ENCODE measurements at regions not wholly inside any gene's neighbourhood (a gene's known extent, or its start where the extent isn't known, plus 50 kb on each side); places are given as distances from the start of the nearest gene placed in this dataset.

DNA sequence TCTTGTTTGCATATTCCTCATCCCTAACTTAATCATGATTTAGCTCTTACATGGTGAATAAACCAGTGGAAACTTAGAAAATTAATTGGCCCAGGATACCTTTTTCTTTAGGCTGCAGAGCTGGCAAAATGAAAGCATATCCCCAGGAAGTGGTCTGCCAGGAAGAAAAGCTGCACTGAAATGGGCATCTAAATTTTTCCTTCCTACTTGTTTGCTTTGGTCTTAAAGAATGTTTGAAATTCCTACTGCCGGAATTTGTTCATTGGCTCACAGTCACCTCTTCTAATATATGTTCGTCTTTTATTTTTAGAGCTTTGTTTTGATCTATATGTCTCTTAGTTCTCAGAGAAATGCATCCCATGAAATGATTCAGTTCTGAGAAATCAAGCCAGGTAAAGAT lies 113.2 kb upstream of the ELL2 start:
- Mint-ChIP-seq H3K36me3 (no peaks in the 10 kb centered on the region), H3K4me1 (peaks cover 12% of the 10 kb centered on the region), H3K27me3 (ENCODE audit: low read depth) (peaks cover 4% of the 10 kb centered on the region; the same call in 1 of the 2 replicates), H3K4me3 (no peak overlapping the region), H3K27ac (no peak overlapping the region), H3K9me3 (no peaks in the 10 kb centered on the region)
- DNase-seq (ENCODE audit: low spot score) (no peak), ATAC-seq (no peak)
- ChIA-PET CTCF (no interaction called here), POLR2A (no interaction called here)
- TF ChIP-seq, protein P1, sequence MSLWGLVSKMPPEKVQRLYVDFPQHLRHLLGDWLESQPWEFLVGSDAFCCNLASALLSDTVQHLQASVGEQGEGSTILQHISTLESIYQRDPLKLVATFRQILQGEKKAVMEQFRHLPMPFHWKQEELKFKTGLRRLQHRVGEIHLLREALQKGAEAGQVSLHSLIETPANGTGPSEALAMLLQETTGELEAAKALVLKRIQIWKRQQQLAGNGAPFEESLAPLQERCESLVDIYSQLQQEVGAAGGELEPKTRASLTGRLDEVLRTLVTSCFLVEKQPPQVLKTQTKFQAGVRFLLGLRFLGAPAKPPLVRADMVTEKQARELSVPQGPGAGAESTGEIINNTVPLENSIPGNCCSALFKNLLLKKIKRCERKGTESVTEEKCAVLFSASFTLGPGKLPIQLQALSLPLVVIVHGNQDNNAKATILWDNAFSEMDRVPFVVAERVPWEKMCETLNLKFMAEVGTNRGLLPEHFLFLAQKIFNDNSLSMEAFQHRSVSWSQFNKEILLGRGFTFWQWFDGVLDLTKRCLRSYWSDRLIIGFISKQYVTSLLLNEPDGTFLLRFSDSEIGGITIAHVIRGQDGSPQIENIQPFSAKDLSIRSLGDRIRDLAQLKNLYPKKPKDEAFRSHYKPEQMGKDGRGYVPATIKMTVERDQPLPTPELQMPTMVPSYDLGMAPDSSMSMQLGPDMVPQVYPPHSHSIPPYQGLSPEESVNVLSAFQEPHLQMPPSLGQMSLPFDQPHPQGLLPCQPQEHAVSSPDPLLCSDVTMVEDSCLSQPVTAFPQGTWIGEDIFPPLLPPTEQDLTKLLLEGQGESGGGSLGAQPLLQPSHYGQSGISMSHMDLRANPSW (CRISPR knock-in tag; conservative IDR thresholded peaks at IDR 0.05; ENCODE audit: low read depth): no peak
- TF ChIP-seq, protein P2, sequence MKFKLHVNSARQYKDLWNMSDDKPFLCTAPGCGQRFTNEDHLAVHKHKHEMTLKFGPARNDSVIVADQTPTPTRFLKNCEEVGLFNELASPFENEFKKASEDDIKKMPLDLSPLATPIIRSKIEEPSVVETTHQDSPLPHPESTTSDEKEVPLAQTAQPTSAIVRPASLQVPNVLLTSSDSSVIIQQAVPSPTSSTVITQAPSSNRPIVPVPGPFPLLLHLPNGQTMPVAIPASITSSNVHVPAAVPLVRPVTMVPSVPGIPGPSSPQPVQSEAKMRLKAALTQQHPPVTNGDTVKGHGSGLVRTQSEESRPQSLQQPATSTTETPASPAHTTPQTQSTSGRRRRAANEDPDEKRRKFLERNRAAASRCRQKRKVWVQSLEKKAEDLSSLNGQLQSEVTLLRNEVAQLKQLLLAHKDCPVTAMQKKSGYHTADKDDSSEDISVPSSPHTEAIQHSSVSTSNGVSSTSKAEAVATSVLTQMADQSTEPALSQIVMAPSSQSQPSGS (CRISPR knock-in tag; IDR thresholded peaks at IDR 0.05; ENCODE audit: borderline replicate concordance, low read depth): no peak
- TF ChIP-seq, protein P3, sequence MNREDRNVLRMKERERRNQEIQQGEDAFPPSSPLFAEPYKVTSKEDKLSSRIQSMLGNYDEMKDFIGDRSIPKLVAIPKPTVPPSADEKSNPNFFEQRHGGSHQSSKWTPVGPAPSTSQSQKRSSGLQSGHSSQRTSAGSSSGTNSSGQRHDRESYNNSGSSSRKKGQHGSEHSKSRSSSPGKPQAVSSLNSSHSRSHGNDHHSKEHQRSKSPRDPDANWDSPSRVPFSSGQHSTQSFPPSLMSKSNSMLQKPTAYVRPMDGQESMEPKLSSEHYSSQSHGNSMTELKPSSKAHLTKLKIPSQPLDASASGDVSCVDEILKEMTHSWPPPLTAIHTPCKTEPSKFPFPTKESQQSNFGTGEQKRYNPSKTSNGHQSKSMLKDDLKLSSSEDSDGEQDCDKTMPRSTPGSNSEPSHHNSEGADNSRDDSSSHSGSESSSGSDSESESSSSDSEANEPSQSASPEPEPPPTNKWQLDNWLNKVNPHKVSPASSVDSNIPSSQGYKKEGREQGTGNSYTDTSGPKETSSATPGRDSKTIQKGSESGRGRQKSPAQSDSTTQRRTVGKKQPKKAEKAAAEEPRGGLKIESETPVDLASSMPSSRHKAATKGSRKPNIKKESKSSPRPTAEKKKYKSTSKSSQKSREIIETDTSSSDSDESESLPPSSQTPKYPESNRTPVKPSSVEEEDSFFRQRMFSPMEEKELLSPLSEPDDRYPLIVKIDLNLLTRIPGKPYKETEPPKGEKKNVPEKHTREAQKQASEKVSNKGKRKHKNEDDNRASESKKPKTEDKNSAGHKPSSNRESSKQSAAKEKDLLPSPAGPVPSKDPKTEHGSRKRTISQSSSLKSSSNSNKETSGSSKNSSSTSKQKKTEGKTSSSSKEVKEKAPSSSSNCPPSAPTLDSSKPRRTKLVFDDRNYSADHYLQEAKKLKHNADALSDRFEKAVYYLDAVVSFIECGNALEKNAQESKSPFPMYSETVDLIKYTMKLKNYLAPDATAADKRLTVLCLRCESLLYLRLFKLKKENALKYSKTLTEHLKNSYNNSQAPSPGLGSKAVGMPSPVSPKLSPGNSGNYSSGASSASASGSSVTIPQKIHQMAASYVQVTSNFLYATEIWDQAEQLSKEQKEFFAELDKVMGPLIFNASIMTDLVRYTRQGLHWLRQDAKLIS (CRISPR knock-in tag; IDR thresholded peaks at IDR 0.05; ENCODE audit: borderline replicate concordance): no peak
- TF ChIP-seq, protein P4, sequence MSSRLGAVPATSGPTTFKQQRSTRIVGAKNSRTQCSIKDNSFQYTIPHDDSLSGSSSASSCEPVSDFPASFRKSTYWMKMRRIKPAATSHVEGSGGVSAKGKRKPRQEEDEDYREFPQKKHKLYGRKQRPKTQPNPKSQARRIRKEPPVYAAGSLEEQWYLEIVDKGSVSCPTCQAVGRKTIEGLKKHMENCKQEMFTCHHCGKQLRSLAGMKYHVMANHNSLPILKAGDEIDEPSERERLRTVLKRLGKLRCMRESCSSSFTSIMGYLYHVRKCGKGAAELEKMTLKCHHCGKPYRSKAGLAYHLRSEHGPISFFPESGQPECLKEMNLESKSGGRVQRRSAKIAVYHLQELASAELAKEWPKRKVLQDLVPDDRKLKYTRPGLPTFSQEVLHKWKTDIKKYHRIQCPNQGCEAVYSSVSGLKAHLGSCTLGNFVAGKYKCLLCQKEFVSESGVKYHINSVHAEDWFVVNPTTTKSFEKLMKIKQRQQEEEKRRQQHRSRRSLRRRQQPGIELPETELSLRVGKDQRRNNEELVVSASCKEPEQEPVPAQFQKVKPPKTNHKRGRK (CRISPR knock-in tag; IDR thresholded peaks at IDR 0.05; ENCODE audit: borderline replicate concordance): no peak
- TF ChIP-seq GTF2I (CRISPR knock-in tag; conservative IDR thresholded peaks at IDR 0.05) (no peak), NR3C1 (CRISPR knock-in tag; conservative IDR thresholded peaks at IDR 0.05; ENCODE audit: low read depth) (no peak), ZNF396 (CRISPR knock-in tag; IDR thresholded peaks at IDR 0.05; ENCODE audit: borderline replicate concordance) (no peak), CBFB (CRISPR knock-in tag; IDR thresholded peaks at IDR 0.05; ENCODE audit: low read depth) (no peak), FOXP1 (CRISPR knock-in tag; IDR thresholded peaks at IDR 0.05; ENCODE audit: borderline replicate concordance) (no peak)
- TF ChIP-seq, protein P5, sequence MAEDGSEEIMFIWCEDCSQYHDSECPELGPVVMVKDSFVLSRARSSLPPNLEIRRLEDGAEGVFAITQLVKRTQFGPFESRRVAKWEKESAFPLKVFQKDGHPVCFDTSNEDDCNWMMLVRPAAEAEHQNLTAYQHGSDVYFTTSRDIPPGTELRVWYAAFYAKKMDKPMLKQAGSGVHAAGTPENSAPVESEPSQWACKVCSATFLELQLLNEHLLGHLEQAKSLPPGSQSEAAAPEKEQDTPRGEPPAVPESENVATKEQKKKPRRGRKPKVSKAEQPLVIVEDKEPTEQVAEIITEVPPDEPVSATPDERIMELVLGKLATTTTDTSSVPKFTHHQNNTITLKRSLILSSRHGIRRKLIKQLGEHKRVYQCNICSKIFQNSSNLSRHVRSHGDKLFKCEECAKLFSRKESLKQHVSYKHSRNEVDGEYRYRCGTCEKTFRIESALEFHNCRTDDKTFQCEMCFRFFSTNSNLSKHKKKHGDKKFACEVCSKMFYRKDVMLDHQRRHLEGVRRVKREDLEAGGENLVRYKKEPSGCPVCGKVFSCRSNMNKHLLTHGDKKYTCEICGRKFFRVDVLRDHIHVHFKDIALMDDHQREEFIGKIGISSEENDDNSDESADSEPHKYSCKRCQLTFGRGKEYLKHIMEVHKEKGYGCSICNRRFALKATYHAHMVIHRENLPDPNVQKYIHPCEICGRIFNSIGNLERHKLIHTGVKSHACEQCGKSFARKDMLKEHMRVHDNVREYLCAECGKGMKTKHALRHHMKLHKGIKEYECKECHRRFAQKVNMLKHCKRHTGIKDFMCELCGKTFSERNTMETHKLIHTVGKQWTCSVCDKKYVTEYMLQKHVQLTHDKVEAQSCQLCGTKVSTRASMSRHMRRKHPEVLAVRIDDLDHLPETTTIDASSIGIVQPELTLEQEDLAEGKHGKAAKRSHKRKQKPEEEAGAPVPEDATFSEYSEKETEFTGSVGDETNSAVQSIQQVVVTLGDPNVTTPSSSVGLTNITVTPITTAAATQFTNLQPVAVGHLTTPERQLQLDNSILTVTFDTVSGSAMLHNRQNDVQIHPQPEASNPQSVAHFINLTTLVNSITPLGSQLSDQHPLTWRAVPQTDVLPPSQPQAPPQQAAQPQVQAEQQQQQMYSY (CRISPR knock-in tag; IDR thresholded peaks at IDR 0.05): no peak
- TF ChIP-seq, protein P6, sequence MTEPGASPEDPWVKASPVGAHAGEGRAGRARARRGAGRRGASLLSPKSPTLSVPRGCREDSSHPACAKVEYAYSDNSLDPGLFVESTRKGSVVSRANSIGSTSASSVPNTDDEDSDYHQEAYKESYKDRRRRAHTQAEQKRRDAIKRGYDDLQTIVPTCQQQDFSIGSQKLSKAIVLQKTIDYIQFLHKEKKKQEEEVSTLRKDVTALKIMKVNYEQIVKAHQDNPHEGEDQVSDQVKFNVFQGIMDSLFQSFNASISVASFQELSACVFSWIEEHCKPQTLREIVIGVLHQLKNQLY (CRISPR knock-in tag; IDR thresholded peaks at IDR 0.05): no peak
- TF ChIP-seq, protein P7, sequence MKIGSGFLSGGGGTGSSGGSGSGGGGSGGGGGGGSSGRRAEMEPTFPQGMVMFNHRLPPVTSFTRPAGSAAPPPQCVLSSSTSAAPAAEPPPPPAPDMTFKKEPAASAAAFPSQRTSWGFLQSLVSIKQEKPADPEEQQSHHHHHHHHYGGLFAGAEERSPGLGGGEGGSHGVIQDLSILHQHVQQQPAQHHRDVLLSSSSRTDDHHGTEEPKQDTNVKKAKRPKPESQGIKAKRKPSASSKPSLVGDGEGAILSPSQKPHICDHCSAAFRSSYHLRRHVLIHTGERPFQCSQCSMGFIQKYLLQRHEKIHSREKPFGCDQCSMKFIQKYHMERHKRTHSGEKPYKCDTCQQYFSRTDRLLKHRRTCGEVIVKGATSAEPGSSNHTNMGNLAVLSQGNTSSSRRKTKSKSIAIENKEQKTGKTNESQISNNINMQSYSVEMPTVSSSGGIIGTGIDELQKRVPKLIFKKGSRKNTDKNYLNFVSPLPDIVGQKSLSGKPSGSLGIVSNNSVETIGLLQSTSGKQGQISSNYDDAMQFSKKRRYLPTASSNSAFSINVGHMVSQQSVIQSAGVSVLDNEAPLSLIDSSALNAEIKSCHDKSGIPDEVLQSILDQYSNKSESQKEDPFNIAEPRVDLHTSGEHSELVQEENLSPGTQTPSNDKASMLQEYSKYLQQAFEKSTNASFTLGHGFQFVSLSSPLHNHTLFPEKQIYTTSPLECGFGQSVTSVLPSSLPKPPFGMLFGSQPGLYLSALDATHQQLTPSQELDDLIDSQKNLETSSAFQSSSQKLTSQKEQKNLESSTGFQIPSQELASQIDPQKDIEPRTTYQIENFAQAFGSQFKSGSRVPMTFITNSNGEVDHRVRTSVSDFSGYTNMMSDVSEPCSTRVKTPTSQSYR (CRISPR knock-in tag; IDR thresholded peaks at IDR 0.05): no peak
- TF ChIP-seq, protein P8, sequence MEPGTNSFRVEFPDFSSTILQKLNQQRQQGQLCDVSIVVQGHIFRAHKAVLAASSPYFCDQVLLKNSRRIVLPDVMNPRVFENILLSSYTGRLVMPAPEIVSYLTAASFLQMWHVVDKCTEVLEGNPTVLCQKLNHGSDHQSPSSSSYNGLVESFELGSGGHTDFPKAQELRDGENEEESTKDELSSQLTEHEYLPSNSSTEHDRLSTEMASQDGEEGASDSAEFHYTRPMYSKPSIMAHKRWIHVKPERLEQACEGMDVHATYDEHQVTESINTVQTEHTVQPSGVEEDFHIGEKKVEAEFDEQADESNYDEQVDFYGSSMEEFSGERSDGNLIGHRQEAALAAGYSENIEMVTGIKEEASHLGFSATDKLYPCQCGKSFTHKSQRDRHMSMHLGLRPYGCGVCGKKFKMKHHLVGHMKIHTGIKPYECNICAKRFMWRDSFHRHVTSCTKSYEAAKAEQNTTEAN (CRISPR knock-in tag; IDR thresholded peaks at IDR 0.05): no peak
- TF ChIP-seq, protein P9, sequence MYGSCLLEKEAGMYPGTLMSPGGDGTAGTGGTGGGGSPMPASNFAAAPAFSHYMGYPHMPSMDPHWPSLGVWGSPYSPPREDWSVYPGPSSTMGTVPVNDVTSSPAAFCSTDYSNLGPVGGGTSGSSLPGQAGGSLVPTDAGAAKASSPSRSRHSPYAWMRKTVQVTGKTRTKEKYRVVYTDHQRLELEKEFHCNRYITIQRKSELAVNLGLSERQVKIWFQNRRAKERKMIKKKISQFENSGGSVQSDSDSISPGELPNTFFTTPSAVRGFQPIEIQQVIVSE (CRISPR knock-in tag; IDR thresholded peaks at IDR 0.05; ENCODE audit: borderline replicate concordance): no peak
